KOPT-K1 (cell line): ENCODE measurements at regions not wholly inside any gene's neighbourhood (a gene's known extent, or its start where the extent isn't known, plus 50 kb on each side); places are given as distances from the start of the nearest gene placed in this dataset.

Source experiments
- H3K27ac ChIP-seq: fragments of 200-600 bp; sonication (generic); 2 replicates; pipeline ENCODE4 v1.5.1; 2016; ENCODE audit warnings: antibody characterized with exemption, mild to moderate bottlenecking, low read depth, low read length; ENCODE audit not compliant: poor library complexity, severe bottlenecking
- H3K36me3 ChIP-seq: fragments of 200-600 bp; sonication (generic); 2 replicates; pipeline ENCODE4 v1.5.1; 2017; ENCODE audit warnings: antibody characterized with exemption, mild to moderate bottlenecking, low read length, moderate library complexity; ENCODE audit not compliant: insufficient read depth
- H3K9me3 ChIP-seq: fragments of 200-600 bp; sonication (generic); 2 replicates; pipeline ENCODE4 v1.5.1; 2017; ENCODE audit warnings: antibody characterized with exemption, low read length, mild to moderate bottlenecking; ENCODE audit not compliant: insufficient read depth, poor library complexity, severe bottlenecking

DNA sequence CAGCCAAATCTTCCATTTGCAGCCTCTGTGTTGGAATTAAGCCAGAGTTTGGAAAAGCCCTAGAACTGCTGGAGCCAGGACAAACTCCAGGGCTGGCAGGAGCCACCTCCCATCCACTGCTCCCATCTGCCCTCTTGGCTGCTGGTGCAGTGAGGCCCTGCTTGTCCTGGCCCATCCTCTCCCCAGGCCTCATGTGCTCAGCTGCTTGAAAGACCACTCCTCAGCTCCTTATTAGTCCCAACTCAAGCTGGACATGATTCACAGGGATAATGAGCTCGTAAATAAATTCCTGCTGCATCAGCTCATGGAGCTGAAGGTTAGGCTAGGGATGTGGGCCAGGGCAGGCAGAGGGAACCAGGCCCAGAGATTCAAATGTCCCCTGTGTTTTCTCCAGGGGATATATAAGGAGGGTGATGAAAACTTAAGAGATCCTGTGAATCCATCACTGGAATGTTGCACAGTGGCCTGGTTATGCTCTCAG is 282.8 kb downstream of the RPS24 start:
- H3K36me3 ChIP-seq = no peaks in the 10 kb centered on the region
- H3K27ac ChIP-seq = no peak overlapping the region
- H3K9me3 ChIP-seq = no peaks in the 10 kb centered on the region

- no peak overlapping the region for H3K27ac ChIP-seq
- H3K36me3 ChIP-seq = no peaks in the 10 kb centered on the region
- H3K9me3 ChIP-seq = no peaks in the 10 kb centered on the region
These were observed 284.6 kb downstream of the RPS24 start for GRCh38 chr10:78318305-78318704.

DNA sequence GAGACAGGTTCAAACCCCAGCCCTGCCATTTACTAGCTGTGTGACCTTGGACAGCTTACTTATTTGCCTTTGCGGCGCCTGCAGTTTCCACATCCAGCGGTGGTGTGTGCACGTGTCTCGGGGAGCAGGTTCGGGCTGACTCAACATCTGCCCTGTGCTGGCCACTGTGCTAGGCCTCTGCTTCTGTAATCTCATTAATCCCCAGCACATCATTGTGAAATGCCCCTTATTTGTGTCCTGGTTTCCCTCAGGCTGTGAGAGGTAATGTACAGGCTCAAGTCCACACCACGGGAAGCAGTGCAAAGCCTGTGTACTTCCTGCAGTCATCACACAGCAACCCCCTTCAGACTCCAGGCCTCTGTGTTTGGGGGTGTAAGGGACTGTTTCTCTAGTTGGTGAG is 285.7 kb downstream of the RPS24 start:
- Histone ChIP-seq H3K9me3 (no peaks in the 10 kb centered on the region), H3K36me3 (no peaks in the 10 kb centered on the region), H3K27ac (no peak overlapping the region)

DNA sequence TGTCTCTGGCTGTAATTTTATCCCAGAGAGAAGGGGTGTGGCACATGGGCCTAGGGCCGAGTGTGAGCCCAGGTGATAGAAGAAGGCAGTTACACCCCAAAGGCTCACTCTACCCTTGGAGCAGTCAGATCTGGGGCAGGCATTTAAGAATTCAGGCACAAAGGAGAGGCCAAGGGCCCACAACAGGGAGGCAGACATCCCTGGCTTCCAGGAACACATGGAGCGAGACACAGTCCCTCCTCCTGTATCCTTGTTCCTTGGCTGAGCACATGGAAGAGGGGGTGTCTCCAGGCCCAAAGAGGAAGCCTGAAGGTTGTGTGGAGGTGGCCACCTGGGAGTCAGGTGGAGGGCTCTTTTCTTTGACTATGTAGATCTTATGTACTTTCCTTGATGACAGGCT is 286.2 kb downstream of the RPS24 start:
- no peaks in the 10 kb centered on the region for H3K36me3 ChIP-seq
- H3K27ac ChIP-seq = no peak overlapping the region
- H3K9me3 ChIP-seq = no peaks in the 10 kb centered on the region

DNA sequence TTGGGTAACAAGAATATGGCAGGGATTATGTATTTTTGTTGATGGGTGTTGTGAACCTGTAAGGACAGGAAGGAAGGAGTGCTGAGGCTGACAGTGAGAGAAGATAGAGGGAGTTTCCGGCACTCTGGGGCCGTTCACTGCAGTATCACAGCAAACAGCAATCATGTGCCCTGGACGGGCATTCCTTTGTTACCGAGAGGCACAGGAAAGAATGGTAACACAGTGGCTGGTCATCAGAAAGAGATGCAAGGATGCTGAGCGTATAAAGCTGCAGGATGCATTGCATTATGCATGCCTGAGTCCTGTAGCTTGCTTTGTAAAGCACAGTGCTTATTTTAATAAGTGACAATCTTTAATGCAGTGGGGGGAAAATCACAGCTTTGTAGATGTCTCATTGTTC is 286.8 kb downstream of the RPS24 start:
- Histone ChIP-seq H3K36me3 (no peaks in the 10 kb centered on the region), H3K9me3 (peaks cover 1% of the 10 kb centered on the region), H3K27ac (no peak overlapping the region)

DNA sequence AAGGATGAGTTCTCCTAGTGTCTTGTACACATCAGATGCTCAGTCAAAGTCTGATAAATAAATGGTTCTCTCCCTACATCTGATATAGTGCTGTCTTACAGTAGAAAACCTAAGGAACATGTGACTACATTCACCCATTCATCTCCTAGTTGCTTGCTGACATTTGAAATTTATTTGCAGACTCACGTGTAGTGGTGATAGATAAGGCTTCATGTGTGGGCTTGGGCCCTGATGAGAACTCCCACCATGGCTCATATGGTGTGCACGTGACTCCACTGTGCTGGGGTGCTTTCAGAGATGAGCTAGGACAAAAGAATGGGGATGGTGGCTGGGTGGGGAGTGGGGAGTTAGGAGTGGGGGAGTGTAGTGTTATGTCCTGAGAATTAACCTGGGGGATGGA is 287.3 kb downstream of the RPS24 start:
- H3K9me3 ChIP-seq = peaks cover 6% of the 10 kb centered on the region
- H3K36me3 ChIP-seq = no peaks in the 10 kb centered on the region
- no peak overlapping the region for H3K27ac ChIP-seq

- H3K36me3 ChIP-seq = no peaks in the 10 kb centered on the region
- no peak overlapping the region for H3K27ac ChIP-seq
- H3K9me3 ChIP-seq = peaks cover 11% of the 10 kb centered on the region
These were observed 287.8 kb downstream of the RPS24 start for GRCh38 chr10:78321500-78321899.

DNA sequence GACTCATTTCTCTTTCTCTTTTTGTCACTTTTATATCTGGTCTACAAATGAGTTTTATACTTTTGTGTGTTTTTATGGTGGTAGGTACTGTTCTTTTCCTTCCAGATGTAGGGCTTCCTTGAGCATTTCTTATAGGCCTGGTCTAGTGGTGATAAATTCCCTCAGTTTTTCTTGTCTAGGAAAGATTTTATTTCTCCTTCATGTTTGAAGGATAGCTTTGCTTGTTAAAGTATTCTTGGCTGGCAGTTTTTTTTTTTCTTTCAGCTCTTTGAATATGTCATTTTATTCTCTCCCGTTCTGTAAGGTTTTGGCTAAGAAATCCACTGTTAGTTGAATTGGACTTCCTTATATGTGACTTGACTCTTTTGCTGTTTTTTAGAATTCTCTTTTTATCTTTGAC is 292.7 kb downstream of the RPS24 start:
- Histone ChIP-seq H3K9me3 (peaks cover 28% of the 10 kb centered on the region), H3K36me3 (no peaks in the 10 kb centered on the region), H3K27ac (no peak overlapping the region)

- no peak overlapping the region for H3K27ac ChIP-seq
- no peaks in the 10 kb centered on the region for H3K36me3 ChIP-seq
- H3K9me3 ChIP-seq = peaks cover 28% of the 10 kb centered on the region
These were observed 294.3 kb downstream of the RPS24 start for GRCh38 chr10:78327778-78328591.

GRCh38 chr10:78328592-78329404 is 295.1 kb downstream of the RPS24 start:
- Histone ChIP-seq H3K36me3 (no peaks in the 10 kb centered on the region), H3K27ac (no peak overlapping the region), H3K9me3 (peaks cover 28% of the 10 kb centered on the region)

DNA sequence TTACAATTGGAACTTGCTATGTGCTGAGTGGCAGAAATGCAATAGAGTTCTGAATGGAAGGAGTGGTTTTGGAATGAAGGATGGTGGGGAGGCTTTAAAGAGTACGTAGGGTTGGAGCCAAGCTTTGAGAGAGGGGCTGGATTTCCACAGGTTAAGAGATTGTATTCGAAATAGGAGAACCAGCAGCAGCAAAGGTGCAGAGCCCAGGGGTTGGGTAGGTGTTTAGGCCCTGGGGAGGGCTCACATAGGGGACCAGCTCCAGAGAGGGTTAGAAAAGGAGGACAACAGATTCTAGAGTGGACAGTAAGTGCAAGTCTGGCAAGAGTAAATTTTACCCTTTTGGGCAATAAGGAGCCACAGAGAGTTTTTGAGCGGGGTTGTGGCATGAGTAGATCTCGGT is 297.2 kb downstream of the RPS24 start:
- Histone ChIP-seq H3K36me3 (no peaks in the 10 kb centered on the region), H3K9me3 (peaks cover 23% of the 10 kb centered on the region), H3K27ac (no peak overlapping the region)

DNA sequence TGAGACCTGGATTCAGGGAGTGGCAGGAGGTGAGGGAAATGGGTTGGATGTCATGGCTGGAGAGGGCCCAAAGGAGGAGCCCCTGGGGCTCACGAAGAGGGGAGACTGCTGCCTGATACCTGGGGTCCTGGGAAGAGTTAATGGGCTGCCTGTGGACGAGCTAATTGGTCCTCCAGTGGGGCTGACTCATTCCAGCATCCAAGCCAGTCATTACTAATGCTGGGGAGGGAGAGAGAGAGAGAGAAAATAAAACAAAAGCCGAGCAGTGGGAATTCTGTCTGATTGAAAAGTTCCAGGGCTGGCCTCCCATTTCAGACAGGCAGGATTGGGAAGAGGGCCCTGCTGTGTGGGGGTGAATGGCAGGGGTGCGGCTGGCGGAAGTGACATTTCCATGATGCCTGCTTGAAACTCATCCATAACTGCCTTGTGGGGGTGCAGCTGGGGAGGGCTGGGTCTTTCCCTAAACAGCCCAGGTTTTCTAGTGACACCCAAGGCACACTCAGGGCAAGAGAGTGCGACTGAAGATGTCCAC is 297.8 kb downstream of the RPS24 start:
- Histone ChIP-seq H3K9me3 (peaks cover 17% of the 10 kb centered on the region), H3K36me3 (no peaks in the 10 kb centered on the region), H3K27ac (no peak overlapping the region)

GRCh38 chr10:78332012-78332411 is 298.3 kb downstream of the RPS24 start:
- Histone ChIP-seq H3K36me3 (no peaks in the 10 kb centered on the region), H3K27ac (no peak overlapping the region), H3K9me3 (peaks cover 12% of the 10 kb centered on the region)

GRCh38 chr10:78332657-78333056 is 299.0 kb downstream of the RPS24 start:
- Histone ChIP-seq H3K36me3 (no peaks in the 10 kb centered on the region), H3K27ac (no peak overlapping the region), H3K9me3 (peaks cover 6% of the 10 kb centered on the region)

- Histone ChIP-seq H3K27ac (no peak overlapping the region), H3K36me3 (no peaks in the 10 kb centered on the region), H3K9me3 (no peaks in the 10 kb centered on the region)
These were observed 299.9 kb downstream of the RPS24 start for GRCh38 chr10:78333362-78334143.
